PFSK-1 (cell line): ENCODE measurements at regions not wholly inside any gene's neighbourhood (a gene's known extent, or its start where the extent isn't known, plus 50 kb on each side); places are given as distances from the start of the nearest gene placed in this dataset.

Source experiments
- FOXP2 ChIP-seq: optimal IDR thresholded peaks from 2 replicates; pipeline ENCODE3; 2011; ENCODE audit warnings: borderline replicate concordance, control low read depth, inconsistent platforms; ENCODE audit not compliant: insufficient read depth; ENCODE audit errors: extremely low read length, extremely low read depth
- POLR2AphosphoS5 ChIP-seq: IDR thresholded peaks from 2 replicates; pipeline ENCODE4 v1.6.1; 2012; ENCODE audit warnings: low read depth, mild to moderate bottlenecking, control low read depth, low read length, moderate library complexity
- REST ChIP-seq, 2 experiments: IDR thresholded peaks; 2 replicates each; pipeline versions ENCODE4 v1.6.1 to v1.8.0; 2011 to 2012; ENCODE audit warnings: low read depth in 2 of 2, low read length in 2 of 2, control low read depth in 1 of 2, inconsistent platforms in 1 of 2, mild to moderate bottlenecking in 1 of 2, moderate library complexity in 1 of 2; ENCODE audit not compliant: insufficient read depth in 1 of 2
- SIN3A ChIP-seq: IDR thresholded peaks from 2 replicates; pipeline ENCODE4 v1.6.1; 2012; ENCODE audit warnings: mild to moderate bottlenecking, low read length, moderate library complexity, borderline replicate concordance; ENCODE audit not compliant: insufficient read depth
- TAF1 ChIP-seq: IDR thresholded peaks from 2 replicates; pipeline ENCODE4 v1.6.1; 2012; ENCODE audit warnings: low read length, control low read depth, borderline replicate concordance; ENCODE audit not compliant: insufficient read depth

- TF ChIP-seq POLR2AphosphoS5: no peak
- no peak for TF ChIP-seq SIN3A
- no peak for TF ChIP-seq TAF1
- TF ChIP-seq FOXP2: no peak
- TF ChIP-seq REST (IDR thresholded peaks at IDR 0.05; ENCODE audit: insufficient read depth in 1 of 2, low read depth in 2 of 2, low read length in 2 of 2): no peak
Measured at GRCh38 chr15:38093931-38094330, 158.7 kb upstream of the SPRED1 start.

- TF ChIP-seq TAF1: no peak
- TF ChIP-seq SIN3A: no peak
- no peak for TF ChIP-seq FOXP2
- no peak for TF ChIP-seq REST (IDR thresholded peaks at IDR 0.05; ENCODE audit: insufficient read depth in 1 of 2, low read depth in 2 of 2, low read length in 2 of 2)
- TF ChIP-seq POLR2AphosphoS5: no peak
Measured at GRCh38 chr15:38102972-38103371, 149.7 kb upstream of the SPRED1 start.

GRCh38 chr15:38103564-38103963, 149.1 kb upstream of the SPRED1 start:
- TF ChIP-seq FOXP2: no peak
- TF ChIP-seq TAF1: no peak
- no peak for TF ChIP-seq SIN3A
- TF ChIP-seq POLR2AphosphoS5: no peak
- no peak for TF ChIP-seq REST (IDR thresholded peaks at IDR 0.05; ENCODE audit: insufficient read depth in 1 of 2, low read depth in 2 of 2, low read length in 2 of 2)

GRCh38 chr15:38111070-38111469, 141.6 kb upstream of the SPRED1 start:
- TF ChIP-seq TAF1: no peak
- no peak for TF ChIP-seq SIN3A
- no peak for TF ChIP-seq POLR2AphosphoS5
- no peak for TF ChIP-seq FOXP2
- TF ChIP-seq REST (IDR thresholded peaks at IDR 0.05; ENCODE audit: insufficient read depth in 1 of 2, low read depth in 2 of 2, low read length in 2 of 2): no peak

- TF ChIP-seq SIN3A: no peak
- TF ChIP-seq TAF1: no peak
Measured at GRCh38 chr15:38112406-38112805, 140.2 kb upstream of the SPRED1 start.
